Natural killer cell (primary cell): ENCODE measurements at regions not wholly inside any gene's neighbourhood (a gene's known extent, or its start where the extent isn't known, plus 50 kb on each side); places are given as distances from the start of the nearest gene placed in this dataset.

Source experiments
- ATAC-seq, 3 donors: fragments of 150-1000 bp in 2 of 3; fragments of 200-7000 bp in 1 of 3; cut with Tn5 transposase; 1 replicate in 1 of 3; 2 replicates in 2 of 3; pipeline ENCODE4 v1.10.0; 2021; ENCODE audit warnings: mild to moderate bottlenecking in 2 of 3, moderate library complexity in 2 of 3
- DNase-seq, 2 donors: peaks; one replicate each; pipeline versions ENCODE4 v3.0.0 to v3.0.0-alpha.2; 2013 to 2021; ENCODE audit warnings: mixed read lengths in 1 of 2
- H3K27ac ChIP-seq: one replicate; pipeline ENCODE4 v1.5.1; 2013; ENCODE audit warnings: mild to moderate bottlenecking, low read length
- H3K27me3 ChIP-seq: one replicate; pipeline ENCODE4 v1.6.1; 2013; ENCODE audit warnings: low read length; ENCODE audit not compliant: control insufficient read depth, insufficient read depth
- H3K36me3 ChIP-seq: one replicate; pipeline ENCODE4 v1.6.1; 2013; ENCODE audit warnings: low read length; ENCODE audit not compliant: control insufficient read depth, insufficient read depth
- H3K4me1 ChIP-seq: one replicate; pipeline ENCODE4 v1.6.1; 2013; ENCODE audit warnings: low read length; ENCODE audit not compliant: control insufficient read depth, insufficient read depth
- H3K4me3 ChIP-seq: one replicate; pipeline ENCODE4 v1.5.1; 2013; ENCODE audit warnings: low read length
- H3K9me3 ChIP-seq: one replicate; pipeline ENCODE4 v1.6.1; 2013; ENCODE audit warnings: low read length; ENCODE audit not compliant: control insufficient read depth, insufficient read depth
- H3K27ac Mint-ChIP-seq, 2 donors: one replicate each; pipeline ENCODE4 v1.8.0; 2022; ENCODE audit warnings: mild to moderate bottlenecking in 2 of 2, mixed read lengths in 2 of 2, moderate library complexity in 1 of 2
- H3K27me3 Mint-ChIP-seq, 2 donors: one replicate each; pipeline ENCODE4 v1.8.0; 2022; ENCODE audit warnings: low read depth in 2 of 2, mixed read lengths in 2 of 2
- H3K36me3 Mint-ChIP-seq: one replicate; pipeline ENCODE4 v1.8.0; 2022; ENCODE audit warnings: mixed read lengths
- H3K4me1 Mint-ChIP-seq, 2 donors: one replicate each; pipeline ENCODE4 v1.8.0; 2022; ENCODE audit warnings: mixed read lengths in 2 of 2
- H3K4me3 Mint-ChIP-seq: one replicate; pipeline ENCODE4 v1.8.0; 2022; ENCODE audit warnings: mild to moderate bottlenecking, moderate library complexity, mixed read lengths
- H3K9me3 Mint-ChIP-seq, 2 donors: one replicate each; pipeline ENCODE4 v1.8.0; 2022; ENCODE audit warnings: mixed read lengths in 2 of 2
- CTCF ChIP-seq: fragments of 200-600 bp; IDR thresholded peaks from one replicate; pipeline ENCODE4 v1.8.0; 2022; ENCODE audit warnings: antibody characterized with exemption
- WGBS: methylation state at CpG from one replicate; pipeline ENCODE4 v1.1.7; 2013; ENCODE audit warnings: missing lambda C conversion rate; ENCODE audit not compliant: insufficient coverage; 5-methylcytosine and 5-hydroxymethylcytosine counted together
- intact Hi-C: fragments of 100-400 bp; cut with micrococcal nuclease; formaldehyde crosslinking; loops from one replicate; pipeline ENCODE4 v1.14.2; 2022

DNA sequence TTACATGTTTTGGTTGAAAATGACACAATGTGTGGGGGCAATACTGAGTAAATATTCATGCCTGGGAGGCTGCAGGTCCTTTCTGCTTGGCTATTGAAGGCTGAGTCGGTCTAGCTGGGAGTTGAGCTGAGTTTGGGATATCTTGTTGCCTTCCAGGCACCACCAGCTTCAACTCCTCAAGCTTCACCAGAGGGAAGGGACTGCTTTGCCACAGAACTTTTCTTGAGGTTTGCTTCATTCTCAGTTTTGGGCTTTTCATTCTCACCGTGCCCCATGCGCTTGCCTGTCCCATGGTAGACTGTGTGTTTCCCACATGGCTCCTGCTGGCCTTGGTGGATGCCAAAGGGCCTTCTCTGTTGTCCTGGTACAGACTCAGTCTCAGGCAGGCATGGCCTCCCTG, 198.2 kb upstream of the SOX1 start:
- no peak overlapping the region for H3K27ac ChIP-seq
- no peak overlapping the region for H3K4me3 ChIP-seq
- ATAC-seq (no peak), DNase-seq (no peak)
- Mint-ChIP-seq H3K9me3 (no peaks in the 10 kb centered on the region), H3K27ac (no peak overlapping the region), H3K27me3 (peaks cover 7 to 8% of the 10 kb centered on the region in 2 donors), H3K4me1 (no peaks in the 10 kb centered on the region), H3K36me3 (no peaks in the 10 kb centered on the region), H3K4me3 (no peak overlapping the region)
- no peaks in the 10 kb centered on the region for H3K9me3 ChIP-seq
- 89% methylated on average over 3 of the region's 3 CpGs for WGBS
- no peaks in the 10 kb centered on the region for H3K27me3 ChIP-seq
- no peak for TF ChIP-seq CTCF
- no peaks in the 10 kb centered on the region for H3K36me3 ChIP-seq
- intact Hi-C loops, result no loop called here
- no peaks in the 10 kb centered on the region for H3K4me1 ChIP-seq

DNA sequence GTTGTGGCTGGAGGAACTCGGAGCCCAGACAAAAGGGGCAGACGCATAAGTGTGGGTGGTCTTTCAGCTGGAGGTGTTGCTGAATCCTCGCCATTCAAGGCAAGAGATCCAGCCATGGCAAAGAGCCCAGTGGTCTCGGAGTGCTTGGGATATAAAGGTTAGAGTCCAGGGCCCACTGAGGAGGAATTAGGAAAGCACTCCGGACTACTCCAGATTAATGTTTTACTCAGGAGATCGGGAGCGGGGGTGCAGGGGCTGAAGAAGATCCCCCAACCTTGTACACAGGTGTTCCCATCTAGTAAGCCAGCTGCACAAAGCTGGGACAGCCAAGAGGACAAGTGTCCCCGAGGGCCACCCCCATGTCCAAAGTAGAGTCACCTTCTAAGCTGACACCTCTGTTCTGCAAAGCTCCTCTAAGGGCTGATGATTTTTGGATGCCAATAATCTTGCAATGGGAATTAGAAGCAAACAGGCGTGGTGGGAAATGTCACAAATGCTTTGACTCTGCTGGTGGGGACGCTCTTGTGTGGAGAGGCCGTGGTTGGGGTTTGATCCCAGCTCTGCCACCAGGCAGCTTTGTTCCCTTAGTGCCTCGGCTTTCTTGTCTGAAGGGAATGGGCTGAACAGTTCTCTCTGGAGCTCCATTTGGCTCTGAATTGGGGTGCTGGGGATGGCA, 194.3 kb upstream of the SOX1 start:
- H3K9me3 ChIP-seq, result peaks cover 2% of the 10 kb centered on the region
- WGBS, result 81% methylated on average over 12 of the region's 12 CpGs
- no peak overlapping the region for H3K27ac ChIP-seq
- H3K4me1 ChIP-seq, result no peaks in the 10 kb centered on the region
- H3K27me3 ChIP-seq, result no peaks in the 10 kb centered on the region
- ATAC-seq (no peak), DNase-seq (no peak)
- no peaks in the 10 kb centered on the region for H3K36me3 ChIP-seq
- Mint-ChIP-seq H3K4me1 (no peaks in the 10 kb centered on the region), H3K27me3 (peaks cover 7 to 8% of the 10 kb centered on the region in 2 donors), H3K36me3 (no peaks in the 10 kb centered on the region), H3K27ac (no peak overlapping the region), H3K9me3 (no peaks in the 10 kb centered on the region), H3K4me3 (no peak overlapping the region)
- intact Hi-C loops, result no loop called here
- no peak for TF ChIP-seq CTCF
- H3K4me3 ChIP-seq, result no peak overlapping the region

GRCh38 chr13:111873676-111874178, 193.2 kb upstream of the SOX1 start:
- H3K9me3 Mint-ChIP-seq, result no peaks in the 10 kb centered on the region
- Histone ChIP-seq H3K9me3 (peaks cover 2% of the 10 kb centered on the region), H3K27me3 (no peaks in the 10 kb centered on the region), H3K4me3 (no peak overlapping the region), H3K36me3 (no peaks in the 10 kb centered on the region), H3K4me1 (no peaks in the 10 kb centered on the region), H3K27ac (no peak overlapping the region)
- H3K36me3 Mint-ChIP-seq, result no peaks in the 10 kb centered on the region
- no peaks in the 10 kb centered on the region for H3K4me1 Mint-ChIP-seq
- DNase-seq, result no peak
- peaks cover 7 to 8% of the 10 kb centered on the region in 2 donors for H3K27me3 Mint-ChIP-seq
- intact Hi-C loops, result no loop called here
- no peak overlapping the region for H3K4me3 Mint-ChIP-seq
- no peak for ATAC-seq
- 85% methylated on average over 8 of the region's 8 CpGs for WGBS
- no peak for TF ChIP-seq CTCF
- no peak overlapping the region for H3K27ac Mint-ChIP-seq

- intact Hi-C loops, result no loop called here
Measured at GRCh38 chr13:111874981-111875380, 192.0 kb upstream of the SOX1 start.

More at GRCh38 chr13:111874981-111875380, 192.0 kb upstream of the SOX1 start:
- DNase-seq, result no peak
- no peak for ATAC-seq
- no peak overlapping the region for H3K27ac ChIP-seq
- Mint-ChIP-seq H3K4me3 (no peak overlapping the region), H3K9me3 (no peaks in the 10 kb centered on the region), H3K27me3 (peaks cover 4 to 8% of the 10 kb centered on the region in 2 donors), H3K4me1 (no peaks in the 10 kb centered on the region), H3K36me3 (no peaks in the 10 kb centered on the region), H3K27ac (no peak overlapping the region)
- no peaks in the 10 kb centered on the region for H3K36me3 ChIP-seq
- no peaks in the 10 kb centered on the region for H3K27me3 ChIP-seq
- TF ChIP-seq CTCF, result no peak
- no peak overlapping the region for H3K4me3 ChIP-seq
- H3K4me1 ChIP-seq, result no peaks in the 10 kb centered on the region
- peaks cover 2% of the 10 kb centered on the region for H3K9me3 ChIP-seq
- WGBS, result 91% methylated on average over 13 of the region's 13 CpGs
